A673 (cell line): ENCODE measurements at regions not wholly inside any gene's neighbourhood (a gene's known extent, or its start where the extent isn't known, plus 50 kb on each side); places are given as distances from the start of the nearest gene placed in this dataset.

ENCODE experiments used
- BruUV-seq: library from RNA; stranded (reverse); fragments of 400-500 nt; replicated peaks from 2 replicates; lab custom pipeline; 2021; lab: Mats Ljungman, UMichigan
- CTCF ChIA-PET: fragments of 300-600 bp; sonication (Branson Sonifier 250); formaldehyde crosslinking; loops from one replicate; lab custom pipeline; 2022; ENCODE audit warnings: antibody characterized with exemption; lab: Charles Lee
- POLR2A ChIA-PET: fragments of 300-600 bp; sonication (Branson Sonifier 250); formaldehyde crosslinking; loops from one replicate; lab custom pipeline; 2022; ENCODE audit warnings: antibody characterized with exemption; ENCODE audit not compliant: low non-redundant PET; lab: Charles Lee
- DNase-seq: peaks from one replicate; pipeline ENCODE4 v3.0.0-alpha.2; 2015; ENCODE audit warnings: low spot score
- H3K27ac ChIP-seq: fragments of 200-600 bp; sonication (generic); 2 replicates; pipeline ENCODE4 v1.5.1; 2016; ENCODE audit warnings: mixed run types, low read depth, mild to moderate bottlenecking, mixed read lengths, antibody characterized with exemption, low read length; ENCODE audit not compliant: poor library complexity, severe bottlenecking
- H3K27me3 ChIP-seq: fragments of 200-600 bp; sonication (generic); replicated peaks from 2 replicates; pipeline ENCODE4 v1.6.1; 2017; ENCODE audit warnings: mixed run types, low read depth, mild to moderate bottlenecking, mixed read lengths, antibody characterized with exemption, low read length; ENCODE audit not compliant: insufficient read depth, poor library complexity
- H3K36me3 ChIP-seq: fragments of 200-600 bp; sonication (generic); 2 replicates; pipeline ENCODE4 v1.6.1; 2016; ENCODE audit warnings: mixed run types, mild to moderate bottlenecking, mixed read lengths, antibody characterized with exemption, low read length; ENCODE audit not compliant: insufficient read depth, poor library complexity, severe bottlenecking
- H3K4me1 ChIP-seq: fragments of 200-600 bp; sonication (generic); 2 replicates; pipeline ENCODE4 v1.6.1; 2017; ENCODE audit warnings: mixed run types, mild to moderate bottlenecking, mixed read lengths, antibody characterized with exemption, low read length; ENCODE audit not compliant: insufficient read depth, poor library complexity, severe bottlenecking
- H3K4me3 ChIP-seq: fragments of 200-600 bp; sonication (generic); 2 replicates; pipeline ENCODE4 v1.5.1; 2016; ENCODE audit warnings: low read depth, mixed run types, mild to moderate bottlenecking, mixed read lengths, low read length; ENCODE audit not compliant: poor library complexity, severe bottlenecking
- H3K9me3 ChIP-seq: fragments of 200-600 bp; sonication (generic); 2 replicates; pipeline ENCODE4 v1.6.1; 2016; ENCODE audit warnings: mixed run types, low read depth, mild to moderate bottlenecking, mixed read lengths, antibody characterized with exemption, low read length; ENCODE audit not compliant: poor library complexity, severe bottlenecking
- CTCF ChIP-seq: fragments of 300-800, 200-600 bp; sonication (generic); conservative IDR thresholded peaks from 2 replicates; pipeline ENCODE4 v1.5.1; 2017; ENCODE audit warnings: low read depth, mild to moderate bottlenecking, antibody characterized with exemption, low read length, moderate library complexity, mixed read lengths
- EZH2 ChIP-seq: fragments of 200-600 bp; sonication (generic); IDR thresholded peaks from 2 replicates; pipeline ENCODE4 v1.6.1; 2017; ENCODE audit warnings: borderline replicate concordance, low read depth, mild to moderate bottlenecking, mixed read lengths, antibody characterized with exemption, low read length; ENCODE audit not compliant: poor library complexity, severe bottlenecking
- intact Hi-C: fragments of 100-400 bp; cut with micrococcal nuclease; formaldehyde crosslinking; loops from one replicate; pipeline ENCODE4 v1.10.0; 2022; ENCODE audit not compliant: unreplicated experiment

- intact Hi-C loops, result no loop called here
- DNase-seq, result no peak
- no peaks in the 10 kb centered on the region for H3K36me3 ChIP-seq
- CTCF ChIA-PET, result no interaction called here
- TF ChIP-seq CTCF (no peak), EZH2 (no peak)
- H3K27ac ChIP-seq, result no peak overlapping the region
- H3K4me3 ChIP-seq, result no peak overlapping the region
- peaks cover 37% of the 10 kb centered on the region for H3K27me3 ChIP-seq
- POLR2A ChIA-PET, result no interaction called here
- H3K9me3 ChIP-seq, result no peaks in the 10 kb centered on the region
- BruUV-seq, result no TSS peak
- H3K4me1 ChIP-seq, result no peaks in the 10 kb centered on the region
These were observed 88.8 kb upstream of the PDE1C start for GRCh38 chr7:32158751-32159745.

GRCh38 chr7:32158076-32158475, 87.9 kb upstream of the PDE1C start:
- Histone ChIP-seq H3K9me3 (no peaks in the 10 kb centered on the region), H3K4me3 (no peak overlapping the region), H3K27ac (no peak overlapping the region), H3K4me1 (no peaks in the 10 kb centered on the region), H3K36me3 (no peaks in the 10 kb centered on the region), H3K27me3 (peaks cover 41% of the 10 kb centered on the region)
- no TSS peak for BruUV-seq
- TF ChIP-seq CTCF, result no peak
- TF ChIP-seq EZH2, result no peak
- intact Hi-C loops, result no loop called here
- DNase-seq, result no peak
- ChIA-PET CTCF (no interaction called here), POLR2A (no interaction called here)

- ChIA-PET POLR2A (no interaction called here), CTCF (no interaction called here)
- intact Hi-C loops, result no loop called here
- TF ChIP-seq CTCF (no peak), EZH2 (no peak)
- Histone ChIP-seq H3K9me3 (no peaks in the 10 kb centered on the region), H3K27me3 (peaks cover 44% of the 10 kb centered on the region), H3K4me3 (no peak overlapping the region), H3K4me1 (no peaks in the 10 kb centered on the region), H3K36me3 (no peaks in the 10 kb centered on the region), H3K27ac (no peak overlapping the region)
- DNase-seq, result no peak
- no TSS peak for BruUV-seq
These were observed 85.5 kb upstream of the PDE1C start for GRCh38 chr7:32155712-32156111.
